ENCODE measurements at regions not wholly inside any gene's neighbourhood (a gene's known extent, or its start where the extent isn't known, plus 50 kb on each side); places are given as distances from the start of the nearest gene placed in this dataset.

DNA sequence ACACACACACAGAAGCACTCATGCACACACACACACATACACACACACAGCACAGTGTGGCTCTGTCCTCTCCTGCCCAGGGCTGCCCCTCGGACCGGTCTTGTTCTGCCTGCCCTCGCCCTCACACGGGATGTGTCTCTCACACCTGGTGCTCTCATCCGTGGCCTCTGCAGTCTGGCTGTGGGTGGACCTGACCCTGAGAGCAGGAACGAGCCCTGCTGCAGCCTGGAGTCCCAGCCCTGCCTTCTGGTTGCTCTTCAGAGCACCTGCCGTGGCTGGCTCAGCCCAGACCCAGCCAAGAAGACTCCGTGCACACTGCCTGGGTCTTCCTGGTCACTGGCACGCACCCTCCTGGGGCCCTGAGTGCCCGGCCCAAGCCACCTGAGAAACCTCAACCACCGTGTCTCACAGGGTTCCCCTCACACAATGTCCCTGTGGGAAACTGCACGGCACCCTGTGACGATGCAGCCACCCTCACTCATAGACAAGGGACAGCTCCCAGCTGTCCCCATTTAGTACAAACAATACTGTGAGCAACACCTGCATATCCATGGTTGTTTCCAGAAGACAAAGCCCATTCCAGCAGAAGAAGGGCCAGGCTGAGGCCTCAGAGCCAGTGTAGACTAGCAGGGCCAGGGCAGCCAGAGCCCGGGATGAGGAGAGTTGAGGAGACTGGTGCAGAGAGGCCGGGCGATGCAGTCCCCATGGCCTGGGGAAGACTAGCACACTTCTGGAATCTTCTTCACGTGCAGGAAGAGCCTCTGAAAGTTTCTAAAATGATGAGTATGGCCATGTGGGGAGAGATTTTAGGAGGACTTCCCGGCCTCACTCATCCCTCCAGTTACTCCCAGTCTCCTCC, 234.0 kb downstream of the NPHP4 start:
- H3K9me3 ChIP-seq (ENCODE audit: control extremely low read depth in 1 of 3, control insufficient read depth in 2 of 3, insufficient read depth in 1 of 3, low read length in 2 of 3): peaks cover 0 to 8% (median 2%) of the 10 kb centered on the region in 3 donors
- H3K4me1 Mint-ChIP-seq: no peaks in the 10 kb centered on the region
- peaks cover 5% of the 10 kb centered on the region for H3K27me3 Mint-ChIP-seq
- no peaks in the 10 kb centered on the region for H3K36me3 ChIP-seq (replicated peaks in 1 of 2; ENCODE audit: control extremely low read depth in 1 of 2, control insufficient read depth in 1 of 2, extremely low read depth in 1 of 2, insufficient read depth in 2 of 2, low read length in 1 of 2)
- no peak for TF ChIP-seq EZH2 (IDR thresholded peaks at IDR 0.05; ENCODE audit: borderline replicate concordance, insufficient read depth, low read depth, low read length, poor library complexity, severe bottlenecking)
- TF ChIP-seq, protein P1, sequence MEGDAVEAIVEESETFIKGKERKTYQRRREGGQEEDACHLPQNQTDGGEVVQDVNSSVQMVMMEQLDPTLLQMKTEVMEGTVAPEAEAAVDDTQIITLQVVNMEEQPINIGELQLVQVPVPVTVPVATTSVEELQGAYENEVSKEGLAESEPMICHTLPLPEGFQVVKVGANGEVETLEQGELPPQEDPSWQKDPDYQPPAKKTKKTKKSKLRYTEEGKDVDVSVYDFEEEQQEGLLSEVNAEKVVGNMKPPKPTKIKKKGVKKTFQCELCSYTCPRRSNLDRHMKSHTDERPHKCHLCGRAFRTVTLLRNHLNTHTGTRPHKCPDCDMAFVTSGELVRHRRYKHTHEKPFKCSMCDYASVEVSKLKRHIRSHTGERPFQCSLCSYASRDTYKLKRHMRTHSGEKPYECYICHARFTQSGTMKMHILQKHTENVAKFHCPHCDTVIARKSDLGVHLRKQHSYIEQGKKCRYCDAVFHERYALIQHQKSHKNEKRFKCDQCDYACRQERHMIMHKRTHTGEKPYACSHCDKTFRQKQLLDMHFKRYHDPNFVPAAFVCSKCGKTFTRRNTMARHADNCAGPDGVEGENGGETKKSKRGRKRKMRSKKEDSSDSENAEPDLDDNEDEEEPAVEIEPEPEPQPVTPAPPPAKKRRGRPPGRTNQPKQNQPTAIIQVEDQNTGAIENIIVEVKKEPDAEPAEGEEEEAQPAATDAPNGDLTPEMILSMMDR (IDR thresholded peaks at IDR 0.05): no peak
- POLR2A ChIA-PET: no interaction called here
- H3K27me3 ChIP-seq (replicated peaks in 1 of 4; ENCODE audit: control extremely low read depth in 1 of 4, control insufficient read depth in 3 of 4, insufficient read depth in 4 of 4, low read length in 3 of 4): peaks cover 0 to 4% (median 0%) of the 10 kb centered on the region in 4 experiments
- no peak overlapping the region for H3K4me3 ChIP-seq (ENCODE audit: control extremely low read depth in 1 of 5, extremely low read depth in 1 of 5, insufficient read depth in 1 of 5, low read depth in 2 of 5, low read length in 4 of 5)
- DNase-seq (no peak), ATAC-seq (ENCODE audit: low read depth) (no peak)
- H3K9me3 Mint-ChIP-seq (ENCODE audit: insufficient read depth): peaks cover 12% of the 10 kb centered on the region
- H2AFZ ChIP-seq (ENCODE audit: insufficient read depth, low read depth, low read length, poor library complexity, severe bottlenecking): no peak overlapping the region
- CTCF ChIA-PET: no interaction called here
- no peaks in the 10 kb centered on the region for H3K79me2 ChIP-seq (ENCODE audit: control insufficient read depth, insufficient read depth, low read length)
- no peak overlapping the region for H3K27ac Mint-ChIP-seq
- H3K27ac ChIP-seq (ENCODE audit: low read length in 2 of 2): no peak overlapping the region
- H3K9ac ChIP-seq (ENCODE audit: low read length): no peak overlapping the region
- no peaks in the 10 kb centered on the region for H3K4me1 ChIP-seq (ENCODE audit: control insufficient read depth in 2 of 2, insufficient read depth in 2 of 2, low read length in 2 of 2)
- no peaks in the 10 kb centered on the region for H4K20me1 ChIP-seq (ENCODE audit: control insufficient read depth, insufficient read depth, low read length, poor library complexity, severe bottlenecking)
- no peak overlapping the region for H3K4me3 Mint-ChIP-seq
- intact Hi-C loops (cut with micrococcal nuclease): no loop called here
- H3K4me2 ChIP-seq (replicated peaks; ENCODE audit: low read depth, low read length, poor library complexity, severe bottlenecking): no peak overlapping the region
- WGBS (ENCODE audit: insufficient coverage): 89% methylated on average over 14 of the region's 18 CpGs

- POLR2A ChIA-PET: no interaction called here
- Histone ChIP-seq H2AFZ (ENCODE audit: insufficient read depth, low read depth, low read length, poor library complexity, severe bottlenecking) (no peak overlapping the region), H3K4me3 (ENCODE audit: control extremely low read depth in 1 of 5, extremely low read depth in 1 of 5, insufficient read depth in 1 of 5, low read depth in 2 of 5, low read length in 4 of 5) (no peak overlapping the region), H3K9ac (ENCODE audit: low read length) (no peak overlapping the region), H3K4me1 (ENCODE audit: control insufficient read depth in 2 of 2, insufficient read depth in 2 of 2, low read length in 2 of 2) (no peaks in the 10 kb centered on the region), H3K27ac (ENCODE audit: low read length in 2 of 2) (no peak overlapping the region), H3K36me3 (replicated peaks in 1 of 2; ENCODE audit: control extremely low read depth in 1 of 2, control insufficient read depth in 1 of 2, extremely low read depth in 1 of 2, insufficient read depth in 2 of 2, low read length in 1 of 2) (no peaks in the 10 kb centered on the region), H3K4me2 (replicated peaks; ENCODE audit: low read depth, low read length, poor library complexity, severe bottlenecking) (no peak overlapping the region), H3K9me3 (ENCODE audit: control extremely low read depth in 1 of 3, control insufficient read depth in 2 of 3, insufficient read depth in 1 of 3, low read length in 2 of 3) (peaks cover 0 to 7% (median 0%) of the 10 kb centered on the region in 3 donors), H3K79me2 (ENCODE audit: control insufficient read depth, insufficient read depth, low read length) (no peaks in the 10 kb centered on the region), H3K27me3 (replicated peaks in 1 of 4; ENCODE audit: control extremely low read depth in 1 of 4, control insufficient read depth in 3 of 4, insufficient read depth in 4 of 4, low read length in 3 of 4) (peaks cover 0 to 4% (median 0%) of the 10 kb centered on the region in 4 experiments), H4K20me1 (ENCODE audit: control insufficient read depth, insufficient read depth, low read length, poor library complexity, severe bottlenecking) (no peaks in the 10 kb centered on the region)
- CTCF ChIA-PET: no interaction called here
- no peaks in the 10 kb centered on the region for H3K4me1 Mint-ChIP-seq
- no peak for DNase-seq
- TF ChIP-seq, protein P1 (IDR thresholded peaks at IDR 0.05): no peak
- TF ChIP-seq EZH2 (IDR thresholded peaks at IDR 0.05; ENCODE audit: borderline replicate concordance, insufficient read depth, low read depth, low read length, poor library complexity, severe bottlenecking): no peak
- no peak for ATAC-seq (ENCODE audit: low read depth)
- intact Hi-C loops (cut with micrococcal nuclease): no loop called here
- WGBS (ENCODE audit: insufficient coverage): 93% methylated on average over 11 of the region's 18 CpGs
- H3K27me3 Mint-ChIP-seq: peaks cover 5% of the 10 kb centered on the region
- H3K27ac Mint-ChIP-seq: no peak overlapping the region
- H3K4me3 Mint-ChIP-seq: no peak overlapping the region
- peaks cover 12% of the 10 kb centered on the region for H3K9me3 Mint-ChIP-seq (ENCODE audit: insufficient read depth)
Measured at GRCh38 chr1:5757187-5757805, 234.9 kb downstream of the NPHP4 start.
